ENCODE measurements at regions not wholly inside any gene's neighbourhood (a gene's known extent, or its start where the extent isn't known, plus 50 kb on each side); places are given as distances from the start of the nearest gene placed in this dataset.

- no peak for TF ChIP-seq CTCF (IDR thresholded peaks at IDR 0.05)
Observed at GRCh38 chr18:72470391-72470790, 73.8 kb downstream of the CBLN2 start.

GRCh38 chr18:72468021-72468710 is 76.0 kb downstream of the CBLN2 start:
- TF ChIP-seq CTCF (IDR thresholded peaks at IDR 0.05): no peak

GRCh38 chr18:72460210-72460680 is 83.9 kb downstream of the CBLN2 start:
- TF ChIP-seq CTCF (IDR thresholded peaks at IDR 0.05): no peak

GRCh38 chr18:72458271-72458670 is 85.9 kb downstream of the CBLN2 start:
- TF ChIP-seq CTCF (IDR thresholded peaks at IDR 0.05): no peak

GRCh38 chr18:72456802-72457201 is 87.3 kb downstream of the CBLN2 start:
- TF ChIP-seq CTCF (IDR thresholded peaks at IDR 0.05): no peak

- no peak for TF ChIP-seq CTCF (IDR thresholded peaks at IDR 0.05)
Observed at GRCh38 chr18:72452328-72452727, 91.8 kb downstream of the CBLN2 start.

- no peak for TF ChIP-seq CTCF (IDR thresholded peaks at IDR 0.05)
Observed at GRCh38 chr18:72444798-72445155, 99.4 kb downstream of the CBLN2 start.
